NAMALWA (cell line): ENCODE measurements at regions not wholly inside any gene's neighbourhood (a gene's known extent, or its start where the extent isn't known, plus 50 kb on each side); places are given as distances from the start of the nearest gene placed in this dataset.

Experiments used
- DNase-seq: peaks from one replicate; pipeline ENCODE4 v3.0.0-alpha.2; 2015; ENCODE audit warnings: low spot score

- DNase-seq: no peak
Measured at GRCh38 chr5:77569409-77569808, 69.1 kb downstream of the OTP start.

- DNase-seq: no peak
Measured at GRCh38 chr5:77568555-77568954, 70.0 kb downstream of the OTP start.

- no peak for DNase-seq
Measured at GRCh38 chr5:77568082-77568481, 70.4 kb downstream of the OTP start.

- DNase-seq: no peak
Measured at GRCh38 chr5:77563475-77563874, 71.4 kb upstream of the WDR41 start.

- DNase-seq: no peak
Measured at GRCh38 chr5:77561965-77562364, 69.8 kb upstream of the WDR41 start.

GRCh38 chr5:77560677-77561263 lies 68.7 kb upstream of the WDR41 start:
- peak; percentile 57 for DNase-seq

GRCh38 chr5:77558266-77558665 lies 66.2 kb upstream of the WDR41 start:
- DNase-seq: no peak

GRCh38 chr5:77550406-77550805 lies 58.3 kb upstream of the WDR41 start:
- no peak for DNase-seq

GRCh38 chr5:77545285-77545684 lies 53.2 kb upstream of the WDR41 start:
- DNase-seq: no peak
